KMS-11 (cell line): ENCODE measurements at regions not wholly inside any gene's neighbourhood (a gene's known extent, or its start where the extent isn't known, plus 50 kb on each side); places are given as distances from the start of the nearest gene placed in this dataset.
A peak's percentile ranks its signal among the peaks of the same experiment; 100 is the strongest.

Experiments
- H2AFZ ChIP-seq: fragments of 200-600 bp; sonication (generic); 2 replicates; pipeline ENCODE4 v1.6.1; 2016; ENCODE audit warnings: antibody characterized with exemption, mixed run types, low read depth
- H3K27ac ChIP-seq: fragments of 200-600 bp; sonication (generic); 2 replicates; pipeline ENCODE4 v1.6.1; 2016; ENCODE audit warnings: mild to moderate bottlenecking, mixed run types
- H3K27me3 ChIP-seq: fragments of 200-600 bp; sonication (generic); 2 replicates; pipeline ENCODE4 v1.6.1; 2017; ENCODE audit warnings: mild to moderate bottlenecking, low read depth, mixed run types, moderate library complexity; ENCODE audit not compliant: insufficient read depth
- H3K36me3 ChIP-seq: fragments of 200-600 bp; sonication (generic); 2 replicates; pipeline ENCODE4 v1.6.1; 2017; ENCODE audit warnings: mild to moderate bottlenecking, mixed run types; ENCODE audit not compliant: insufficient read depth
- H3K4me1 ChIP-seq: fragments of 200-600 bp; sonication (generic); 2 replicates; pipeline ENCODE4 v1.6.1; 2016; ENCODE audit warnings: mild to moderate bottlenecking, low read depth, mixed run types; ENCODE audit not compliant: poor library complexity, severe bottlenecking
- H3K4me2 ChIP-seq: fragments of 200-600 bp; sonication (generic); 2 replicates; pipeline ENCODE4 v1.7.0; 2016; ENCODE audit warnings: mild to moderate bottlenecking, mixed run types
- H3K4me3 ChIP-seq: fragments of 200-600 bp; sonication (generic); IDR thresholded peaks from 2 replicates; pipeline ENCODE4 v1.6.1; 2017; ENCODE audit warnings: low read depth, low read length, mixed read lengths; ENCODE audit not compliant: insufficient read depth
- H3K79me2 ChIP-seq: fragments of 200-600 bp; sonication (generic); 2 replicates; pipeline ENCODE4 v1.6.1; 2016; ENCODE audit warnings: low read depth, mixed run types; ENCODE audit not compliant: insufficient read depth
- H3K9ac ChIP-seq: fragments of 200-600 bp; sonication (generic); 2 replicates; pipeline ENCODE4 v1.6.1; 2016; ENCODE audit warnings: mild to moderate bottlenecking, mixed run types
- H4K20me1 ChIP-seq: fragments of 200-600 bp; sonication (generic); 2 replicates; pipeline ENCODE4 v1.6.1; 2016; ENCODE audit warnings: mild to moderate bottlenecking, mixed run types; ENCODE audit not compliant: insufficient read depth
- TF ChIP-seq, protein P1 (sequence below): fragments of 200-600 bp; sonication (generic); conservative IDR thresholded peaks from 2 replicates; pipeline ENCODE4 v1.6.1; 2017; ENCODE audit warnings: low read depth, mild to moderate bottlenecking, antibody characterized with exemption, low read length, moderate library complexity, mixed read lengths

DNA sequence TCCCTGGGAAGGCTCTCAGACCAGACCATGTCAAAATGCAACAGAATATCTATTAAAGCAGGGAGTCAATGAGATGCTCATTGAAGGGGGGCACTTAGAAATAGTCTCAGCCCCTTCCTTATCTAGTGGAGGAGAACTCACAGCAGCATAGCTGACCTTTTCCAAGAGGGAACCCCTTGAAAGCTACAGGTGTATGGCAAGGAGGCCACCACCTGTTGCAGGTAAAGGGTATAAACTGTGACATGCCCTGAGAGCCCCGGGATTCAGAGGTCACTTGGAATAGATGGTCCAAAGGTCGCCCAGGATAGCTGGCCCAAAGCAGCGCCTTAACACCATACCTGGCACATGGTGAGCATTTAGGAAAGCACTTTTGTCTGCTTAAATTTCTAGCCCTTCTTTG, 120.2 kb upstream of the RPL38 start:
- Histone ChIP-seq H3K4me1 (no peaks in the 10 kb centered on the region), H3K27me3 (peaks cover 10% of the 10 kb centered on the region; the same call in 1 of the 2 replicates), H4K20me1 (no peaks in the 10 kb centered on the region), H2AFZ (no peak overlapping the region), H3K36me3 (no peaks in the 10 kb centered on the region), H3K4me2 (no peak overlapping the region), H3K4me3 (no peak overlapping the region), H3K9ac (no peak overlapping the region), H3K27ac (no peak overlapping the region), H3K79me2 (no peaks in the 10 kb centered on the region)
- TF ChIP-seq, protein P1, sequence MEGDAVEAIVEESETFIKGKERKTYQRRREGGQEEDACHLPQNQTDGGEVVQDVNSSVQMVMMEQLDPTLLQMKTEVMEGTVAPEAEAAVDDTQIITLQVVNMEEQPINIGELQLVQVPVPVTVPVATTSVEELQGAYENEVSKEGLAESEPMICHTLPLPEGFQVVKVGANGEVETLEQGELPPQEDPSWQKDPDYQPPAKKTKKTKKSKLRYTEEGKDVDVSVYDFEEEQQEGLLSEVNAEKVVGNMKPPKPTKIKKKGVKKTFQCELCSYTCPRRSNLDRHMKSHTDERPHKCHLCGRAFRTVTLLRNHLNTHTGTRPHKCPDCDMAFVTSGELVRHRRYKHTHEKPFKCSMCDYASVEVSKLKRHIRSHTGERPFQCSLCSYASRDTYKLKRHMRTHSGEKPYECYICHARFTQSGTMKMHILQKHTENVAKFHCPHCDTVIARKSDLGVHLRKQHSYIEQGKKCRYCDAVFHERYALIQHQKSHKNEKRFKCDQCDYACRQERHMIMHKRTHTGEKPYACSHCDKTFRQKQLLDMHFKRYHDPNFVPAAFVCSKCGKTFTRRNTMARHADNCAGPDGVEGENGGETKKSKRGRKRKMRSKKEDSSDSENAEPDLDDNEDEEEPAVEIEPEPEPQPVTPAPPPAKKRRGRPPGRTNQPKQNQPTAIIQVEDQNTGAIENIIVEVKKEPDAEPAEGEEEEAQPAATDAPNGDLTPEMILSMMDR, result no peak

DNA sequence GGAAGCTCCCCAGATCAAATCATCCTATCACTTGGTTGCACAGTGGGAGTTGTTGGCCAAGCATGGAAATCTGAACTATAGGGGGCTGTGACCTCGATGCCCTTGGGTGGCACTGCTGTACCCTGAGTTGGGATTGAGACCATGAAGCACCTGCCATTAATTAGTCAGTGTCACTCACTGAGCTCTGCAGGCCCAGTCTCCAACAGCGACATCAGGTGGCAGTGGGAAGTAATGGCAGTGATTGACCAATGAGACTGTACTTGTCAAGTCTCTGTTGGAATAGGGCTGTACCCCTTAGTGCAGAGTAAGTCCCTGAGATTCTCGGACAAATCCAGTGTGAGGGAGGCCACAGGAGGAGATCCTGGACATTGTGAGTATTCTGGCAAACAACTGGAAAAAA, 118.0 kb upstream of the RPL38 start:
- peaks cover 10% of the 10 kb centered on the region; the same call in 1 of the 2 replicates for H3K27me3 ChIP-seq
- no peak overlapping the region for H2AFZ ChIP-seq
- no peak overlapping the region for H3K4me3 ChIP-seq
- no peaks in the 10 kb centered on the region for H3K36me3 ChIP-seq
- no peaks in the 10 kb centered on the region for H3K79me2 ChIP-seq
- H3K4me1 ChIP-seq, result no peaks in the 10 kb centered on the region
- no peaks in the 10 kb centered on the region for H4K20me1 ChIP-seq
- H3K9ac ChIP-seq, result no peak overlapping the region
- H3K4me2 ChIP-seq, result no peak overlapping the region
- no peak overlapping the region for H3K27ac ChIP-seq
- TF ChIP-seq, protein P1, result peak; percentile 64

DNA sequence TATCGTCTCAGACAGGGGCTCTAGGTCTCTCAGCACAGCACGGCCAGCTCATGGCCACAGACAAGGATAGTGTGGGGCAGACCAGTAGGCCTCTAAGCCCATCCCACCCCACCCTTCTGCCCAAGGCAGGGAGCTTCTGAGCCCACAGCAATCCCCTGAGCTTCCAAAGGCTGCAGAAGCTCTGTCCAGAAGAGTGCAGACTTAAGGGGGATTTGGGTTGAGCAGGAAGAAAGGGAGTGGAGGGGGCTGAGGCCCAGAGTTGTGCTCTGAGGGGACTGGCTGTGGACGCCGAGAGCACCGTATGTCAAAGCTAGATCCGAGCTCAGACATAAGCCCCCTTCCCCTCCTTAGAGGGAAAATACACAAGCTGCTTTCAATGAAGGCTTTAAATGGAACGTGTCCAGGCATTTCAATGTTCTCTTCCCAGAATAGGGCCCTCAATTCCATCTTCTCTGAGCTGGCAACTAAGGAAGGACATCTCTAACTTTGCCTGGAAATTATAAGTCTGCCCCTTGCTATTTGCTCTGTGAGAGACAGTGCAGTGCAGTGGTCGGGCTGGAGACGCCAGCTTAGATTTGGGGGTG, 116.4 kb upstream of the RPL38 start:
- Histone ChIP-seq H2AFZ (no peak overlapping the region), H3K9ac (no peak overlapping the region), H4K20me1 (no peaks in the 10 kb centered on the region), H3K79me2 (no peaks in the 10 kb centered on the region), H3K36me3 (no peaks in the 10 kb centered on the region), H3K4me1 (no peaks in the 10 kb centered on the region), H3K4me2 (no peak overlapping the region), H3K27ac (no peak overlapping the region), H3K27me3 (peaks cover 10% of the 10 kb centered on the region; the same call in 1 of the 2 replicates), H3K4me3 (no peak overlapping the region)
- TF ChIP-seq, protein P1, result no peak

DNA sequence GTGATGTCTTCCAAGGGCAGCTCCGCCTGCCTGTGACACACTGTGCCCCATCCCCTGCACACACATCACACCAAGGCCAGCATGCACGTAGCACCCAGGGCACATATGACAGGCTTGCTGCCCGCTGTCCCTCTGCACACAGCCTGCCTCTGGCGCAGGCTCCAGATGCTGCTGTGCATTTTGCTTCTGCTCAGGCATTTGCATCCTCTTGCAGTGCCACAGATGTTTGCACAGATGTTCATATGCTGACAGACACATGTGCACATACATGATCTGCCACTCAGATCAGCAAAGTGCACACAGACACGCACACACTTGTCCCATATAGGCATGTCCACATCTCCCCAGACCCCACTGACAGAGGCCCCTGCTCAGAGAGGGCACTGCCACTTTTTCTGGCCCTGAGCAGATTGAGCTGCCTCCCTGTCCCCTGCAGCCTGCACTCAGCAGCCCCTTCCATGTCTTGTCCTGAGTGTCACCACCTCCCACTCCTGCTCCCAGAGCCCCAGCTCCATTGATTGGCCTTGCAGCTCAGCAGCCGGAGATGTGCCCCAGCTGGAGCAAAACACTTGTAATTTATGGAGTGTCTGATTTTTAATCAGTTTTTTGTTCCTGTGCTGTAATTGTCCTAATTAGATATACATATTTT, 115.1 kb upstream of the RPL38 start:
- no peaks in the 10 kb centered on the region for H3K4me1 ChIP-seq
- no peak overlapping the region for H3K9ac ChIP-seq
- H2AFZ ChIP-seq, result no peak overlapping the region
- H3K36me3 ChIP-seq, result no peaks in the 10 kb centered on the region
- H3K27me3 ChIP-seq, result peaks cover 16% of the 10 kb centered on the region; the same call in 1 of the 2 replicates
- H3K79me2 ChIP-seq, result no peaks in the 10 kb centered on the region
- no peak overlapping the region for H3K4me2 ChIP-seq
- TF ChIP-seq, protein P1, result no peak
- no peak overlapping the region for H3K27ac ChIP-seq
- H4K20me1 ChIP-seq, result no peaks in the 10 kb centered on the region
- H3K4me3 ChIP-seq, result no peak overlapping the region
